OCI-M2 (cell line): ENCODE measurements at regions not wholly inside any gene's neighbourhood (a gene's known extent, or its start where the extent isn't known, plus 50 kb on each side); places are given as distances from the start of the nearest gene placed in this dataset.
"Not testable (repeated sequence)": the region's sequence is repeated elsewhere in the genome, so short reads cannot be mapped to it uniquely, and the experiment has no call there.

ENCODE experiments used
- DNase-seq: peaks from one replicate; lab custom pipeline; 2025; ENCODE audit not compliant: unreplicated experiment; lab: John Stamatoyannopoulos, UW

DNA sequence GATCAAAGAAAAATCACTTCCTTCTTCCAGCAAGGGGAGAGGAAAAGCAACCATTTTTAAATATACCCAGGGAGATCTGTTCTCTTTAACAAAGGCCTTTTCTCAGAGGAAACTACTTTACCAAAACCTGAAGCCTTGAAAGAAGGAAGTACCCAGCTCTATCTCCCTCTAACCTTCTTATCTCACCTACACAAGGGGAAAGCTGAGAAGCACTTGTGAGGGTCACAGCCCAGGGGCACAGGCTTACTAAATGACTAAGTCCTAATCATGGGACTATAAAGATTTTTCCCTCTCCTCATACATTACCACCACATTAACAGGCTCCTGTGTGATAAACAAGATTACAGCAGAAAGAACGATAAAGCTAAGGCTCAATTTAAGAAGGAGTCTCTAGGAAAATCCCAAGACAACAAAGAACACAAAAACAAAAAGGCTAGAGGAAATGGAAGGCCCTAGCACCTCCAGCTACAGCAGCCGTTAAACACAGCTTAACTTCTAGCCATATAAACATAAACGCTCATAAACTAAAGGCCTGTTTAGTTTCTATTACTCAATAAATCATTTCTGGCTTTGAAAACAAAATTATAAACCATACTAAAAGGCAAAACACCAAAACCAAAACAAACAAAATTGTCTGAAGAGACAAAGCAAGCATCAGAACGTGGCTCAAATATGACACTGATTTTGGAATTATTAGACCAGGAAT, 284.9 kb upstream of the ECI2 start:
- no peak for DNase-seq

DNA sequence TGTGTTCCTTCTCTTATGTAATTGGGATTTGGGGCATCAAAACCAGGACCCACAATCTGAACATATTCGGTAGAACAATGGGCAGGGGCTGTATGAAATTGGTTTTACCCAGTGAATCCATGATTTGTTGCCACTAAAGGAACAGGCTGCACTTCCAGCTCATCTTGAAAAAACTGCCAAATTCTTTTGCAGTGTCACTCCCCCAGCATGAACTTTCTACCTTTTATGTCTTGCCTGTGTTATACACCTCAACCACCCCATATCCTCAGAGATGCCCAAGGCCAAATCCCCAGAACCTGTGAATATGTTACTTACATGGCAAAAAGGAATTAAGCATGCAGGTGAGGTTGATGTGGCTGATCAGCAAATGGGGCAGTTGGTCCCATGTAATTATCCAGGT, 280.2 kb upstream of the ECI2 start:
- no peak for DNase-seq

DNA sequence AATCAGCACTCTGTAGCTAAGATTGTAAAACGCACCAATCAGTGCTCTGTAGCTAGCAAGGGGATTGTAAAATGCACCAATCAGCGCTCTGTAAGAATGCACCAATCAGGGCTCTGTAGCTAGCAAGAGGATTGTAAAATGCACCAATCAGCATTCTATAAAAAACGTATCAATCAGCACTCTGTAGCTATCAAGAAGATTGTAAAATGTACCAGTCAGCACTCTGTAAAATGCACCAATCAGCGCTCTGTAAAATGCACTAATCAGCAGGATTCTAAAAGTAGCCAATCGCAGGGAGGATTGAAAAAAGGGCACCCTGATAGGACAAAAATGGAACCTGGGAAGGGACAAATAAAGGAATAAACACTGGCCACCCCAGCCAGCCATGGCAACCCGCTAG, 278.7 kb upstream of the ECI2 start:
- DNase-seq: not testable (repeated sequence)

DNA sequence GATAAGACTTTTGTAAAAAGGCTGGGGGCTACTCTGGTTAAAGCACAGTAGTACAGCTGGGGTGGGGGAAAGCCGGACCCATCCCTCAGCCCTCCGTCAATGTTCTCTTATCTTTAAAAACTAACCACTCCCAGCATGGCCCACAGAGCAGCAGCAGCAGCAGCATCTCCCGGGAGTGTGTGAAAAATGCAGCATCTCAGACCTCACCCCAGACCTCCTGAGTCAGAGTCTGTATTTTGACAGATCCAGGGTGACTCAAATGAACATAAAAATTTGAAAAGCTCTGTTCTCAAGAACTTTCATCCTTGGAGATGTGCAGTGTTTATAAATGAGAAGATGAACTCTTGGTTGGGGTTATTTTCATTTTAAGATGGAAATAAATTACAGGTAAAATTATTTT, 277.7 kb upstream of the ECI2 start:
- no peak for DNase-seq

DNA sequence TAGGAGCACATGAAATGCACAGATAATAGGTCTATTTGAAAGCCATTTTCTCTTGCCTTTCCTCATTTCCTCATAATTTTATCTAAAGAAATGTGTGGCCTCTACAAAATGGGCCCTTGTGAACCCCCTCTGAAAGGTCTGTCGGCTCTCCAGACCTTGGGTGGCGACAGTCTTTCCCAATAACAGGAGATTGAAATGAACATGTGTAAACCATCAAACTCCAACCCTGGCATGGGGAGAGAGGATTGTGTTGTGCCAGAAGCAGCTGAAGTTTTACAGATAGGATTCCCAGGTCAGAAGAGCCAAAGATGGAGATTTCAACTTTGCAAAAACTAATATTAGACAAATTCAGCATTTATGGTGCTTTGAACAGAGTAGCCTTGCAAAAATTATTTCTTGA, 277.1 kb upstream of the ECI2 start:
- no peak for DNase-seq

DNA sequence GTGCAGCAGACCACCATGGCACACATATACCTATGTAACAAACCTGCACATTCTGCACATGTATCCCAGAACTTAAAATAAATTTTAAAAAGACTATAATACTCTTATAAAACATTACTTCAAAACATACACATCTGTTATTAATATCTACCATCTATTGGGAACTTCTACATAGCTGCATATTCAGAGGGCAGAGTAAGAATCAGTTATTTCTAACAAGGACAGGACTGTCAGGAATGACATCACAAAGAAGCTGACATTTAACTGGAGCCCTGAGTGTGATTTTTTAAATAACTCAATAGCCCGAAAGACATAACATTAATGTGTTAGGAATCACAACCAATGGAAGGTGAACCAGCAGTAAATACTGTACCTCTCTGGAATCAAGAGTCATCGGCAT, 276.7 kb upstream of the ECI2 start:
- DNase-seq: no peak

DNA sequence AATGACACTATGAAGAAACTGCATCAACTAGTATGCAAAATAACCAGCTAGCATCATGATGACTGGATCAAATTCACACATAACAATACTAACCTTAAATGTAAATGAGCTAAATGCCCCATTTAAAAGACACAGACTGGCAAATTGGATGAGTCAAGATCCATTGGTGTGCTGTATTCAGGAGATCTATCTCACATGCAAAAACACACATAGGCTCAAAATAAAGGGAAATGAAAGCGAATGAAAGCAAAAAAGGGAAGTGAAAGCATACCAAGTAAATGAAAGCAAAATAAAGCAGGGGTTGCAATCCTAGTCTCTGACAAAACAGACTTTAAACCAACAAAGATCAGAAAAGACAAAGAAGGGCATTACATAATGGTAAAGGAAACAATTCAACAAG, 272.3 kb upstream of the ECI2 start:
- DNase-seq: not testable (repeated sequence)

DNA sequence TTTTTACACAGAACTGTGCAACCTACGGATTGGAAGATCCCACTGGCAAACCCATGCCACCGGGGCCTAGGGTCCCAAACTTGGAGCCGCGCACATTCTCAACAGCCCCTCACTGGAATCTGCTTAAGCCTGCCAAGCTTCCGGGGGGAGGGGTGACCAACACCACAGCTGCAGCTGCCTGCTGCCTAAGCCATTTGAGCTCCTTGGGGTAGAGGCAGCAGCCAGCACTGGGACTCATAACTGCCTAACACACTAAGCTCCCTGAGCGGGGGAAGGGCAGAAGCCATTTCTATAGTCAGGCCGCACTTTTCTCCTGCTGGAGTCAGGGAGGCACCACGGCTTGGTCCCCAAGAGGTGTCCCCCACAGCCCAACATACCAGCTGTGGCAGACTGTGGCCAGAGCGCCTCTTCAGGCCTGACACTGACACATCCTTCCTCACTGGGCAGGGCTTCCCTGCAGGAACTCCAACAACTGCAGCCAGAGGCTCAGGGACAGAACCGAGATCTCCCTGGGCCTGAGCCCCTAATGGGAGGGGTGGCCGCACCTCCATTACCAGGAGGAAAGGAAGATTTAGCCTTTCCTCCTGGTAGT, 270.3 kb upstream of the ECI2 start:
- DNase-seq: no peak

DNA sequence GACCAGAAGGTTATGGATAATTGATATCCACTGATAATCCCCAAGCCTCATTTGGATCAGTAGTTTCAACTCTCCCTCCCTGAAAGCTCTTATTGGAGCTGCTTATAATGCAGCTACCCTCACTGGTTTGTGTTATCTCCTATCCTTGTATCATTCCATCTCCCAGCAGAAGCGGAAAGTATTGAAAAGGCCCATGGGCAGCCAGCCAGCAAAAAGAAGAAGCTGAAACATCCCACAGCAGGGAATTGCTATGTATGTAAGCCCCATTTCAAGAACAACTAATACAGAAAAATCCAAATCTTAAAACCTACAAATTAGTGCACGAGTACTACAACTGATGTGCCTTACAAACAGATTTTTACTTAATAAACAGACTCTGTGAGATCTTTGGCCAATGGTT, 269.0 kb upstream of the ECI2 start:
- no peak for DNase-seq

DNA sequence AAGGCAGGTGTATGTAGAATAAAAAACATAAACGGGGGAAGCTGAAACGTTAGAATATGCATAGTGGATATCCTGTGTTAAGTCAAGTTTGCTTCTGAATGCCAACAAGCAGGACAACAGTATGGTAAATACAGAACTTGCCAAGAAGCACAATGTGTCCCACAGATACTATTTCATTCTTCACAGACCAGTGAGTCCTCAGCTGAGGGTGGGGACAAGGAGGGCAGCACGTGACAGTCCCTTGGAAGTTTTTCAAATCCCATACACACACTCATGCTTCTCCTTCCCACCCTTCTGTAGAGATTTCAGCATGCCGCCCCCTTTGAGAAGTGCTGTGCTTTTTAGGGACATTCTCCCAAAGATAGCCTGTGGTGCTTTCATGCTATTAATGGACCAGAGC, 268.5 kb upstream of the ECI2 start:
- no peak for DNase-seq

DNA sequence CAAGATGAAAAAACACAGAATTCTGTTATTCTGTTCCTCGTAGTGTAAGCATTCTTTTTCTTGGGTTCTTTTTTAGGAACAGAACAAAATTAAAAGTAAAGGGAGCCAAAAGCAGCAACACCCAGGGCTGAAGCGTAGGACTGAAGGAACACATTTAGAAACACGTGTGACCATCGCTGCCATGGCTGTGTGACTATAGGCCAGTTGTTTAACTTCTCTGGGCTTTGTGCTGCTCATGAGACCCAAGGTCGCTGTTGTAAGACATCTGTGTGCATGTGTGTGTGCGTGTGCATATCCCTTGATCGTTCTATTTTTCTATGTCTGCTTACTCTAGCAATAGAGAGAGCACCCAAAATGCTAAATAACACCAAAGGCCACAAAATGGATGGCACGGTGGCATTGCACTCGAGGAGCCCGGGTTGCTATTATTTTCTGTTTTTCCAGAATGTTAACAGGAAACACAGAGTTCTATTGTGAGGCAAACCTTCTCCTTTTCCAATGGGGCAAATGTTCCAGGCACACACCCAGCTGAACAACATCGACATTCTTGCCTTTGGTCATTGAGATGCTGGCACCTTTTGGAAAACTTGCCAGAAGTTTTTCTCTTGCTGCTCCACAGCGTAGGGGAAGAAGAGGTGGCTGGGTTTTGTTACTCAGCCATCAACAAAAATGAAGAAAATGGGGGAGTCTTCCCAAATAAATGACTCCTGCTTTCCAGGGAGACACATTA, 267.8 kb upstream of the ECI2 start:
- no peak for DNase-seq

DNA sequence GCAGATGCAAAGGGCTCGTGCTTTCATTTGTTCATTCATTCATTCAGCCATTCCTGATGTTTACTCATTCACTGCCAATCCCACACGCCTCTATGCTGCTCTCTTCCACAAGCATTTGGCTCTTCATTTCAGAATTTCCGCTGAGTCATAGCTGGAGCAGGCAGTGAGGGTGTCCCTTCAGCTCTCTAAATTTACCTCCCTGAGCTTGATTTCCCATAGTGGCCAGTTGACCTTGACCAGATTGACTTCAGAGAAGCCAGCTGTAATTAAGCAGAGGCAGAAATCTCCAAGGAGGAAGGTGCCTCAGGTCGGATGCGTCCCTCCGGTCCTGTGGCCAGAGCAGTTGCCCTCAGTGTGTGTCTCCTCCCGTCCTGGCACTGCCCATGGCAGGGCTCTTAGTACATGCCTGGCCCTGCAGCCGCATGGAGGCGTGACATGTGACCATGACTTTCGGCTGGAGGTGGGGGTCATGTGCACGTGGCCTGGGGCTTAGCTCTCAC, 267.2 kb upstream of the ECI2 start:
- DNase-seq: no peak

DNA sequence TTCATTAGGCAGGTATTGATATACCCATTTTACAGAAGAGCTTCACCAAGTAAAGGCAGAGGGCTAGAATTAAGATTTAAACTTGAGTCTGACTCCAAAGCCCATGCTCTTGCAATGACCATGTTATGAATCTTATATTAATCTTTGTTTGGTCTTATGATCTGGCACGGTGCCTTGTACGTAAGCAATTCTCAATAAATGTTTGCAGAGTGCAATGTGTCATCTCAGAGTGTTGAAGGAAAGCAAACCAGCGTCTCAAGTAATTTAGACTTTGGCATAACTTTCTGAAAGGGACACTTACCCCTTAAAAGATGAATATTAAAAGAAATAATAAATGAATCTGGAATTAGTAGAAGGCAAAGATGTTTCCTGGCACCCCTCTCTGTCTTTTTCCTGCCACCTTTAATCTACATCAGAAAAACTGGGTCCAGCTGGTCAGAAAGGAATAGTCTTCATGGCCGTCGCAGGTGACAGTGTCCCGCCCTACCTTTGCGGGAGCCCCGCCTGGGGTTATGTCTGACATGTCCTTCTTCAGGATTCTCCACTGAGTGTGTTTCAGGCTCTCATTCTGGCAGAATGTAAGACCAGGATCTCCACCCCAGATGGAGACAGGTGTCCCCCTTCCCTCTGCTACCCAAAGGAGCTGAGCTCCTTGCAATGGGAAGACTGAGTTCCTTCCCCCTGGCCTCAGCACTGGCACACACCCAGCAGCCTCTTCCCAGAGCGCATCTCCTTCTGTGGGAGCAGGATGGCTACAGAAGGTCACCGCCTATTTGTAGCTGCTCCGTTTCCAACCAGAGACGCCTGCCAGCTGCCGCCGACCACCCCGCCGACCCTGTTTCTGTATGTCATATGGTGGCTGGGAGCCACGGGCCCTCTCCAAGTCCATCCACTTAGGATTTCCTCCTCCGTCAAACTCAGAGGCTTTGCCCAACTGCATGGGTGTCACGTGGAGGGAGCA, 266.3 kb upstream of the ECI2 start:
- no peak for DNase-seq

DNA sequence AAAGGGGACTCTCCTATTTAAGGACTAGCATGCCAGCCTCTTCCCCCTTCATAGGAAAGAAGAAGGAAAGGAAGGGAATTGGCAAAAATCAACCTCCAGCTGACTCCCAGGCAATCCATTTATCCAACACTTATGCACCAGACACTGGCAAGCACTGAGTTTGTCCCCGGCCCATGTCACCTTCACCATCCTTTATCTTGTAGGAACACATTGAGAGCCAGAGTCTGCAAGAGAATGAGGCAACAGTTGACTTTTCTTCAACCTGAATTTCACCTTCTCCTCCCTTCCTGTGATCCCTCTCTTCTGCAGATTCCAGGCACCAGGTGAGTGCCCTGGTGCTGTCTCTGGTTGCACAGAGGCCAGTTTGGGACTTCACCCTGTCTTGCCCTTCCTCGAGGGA, 264.3 kb upstream of the ECI2 start:
- DNase-seq: no peak

DNA sequence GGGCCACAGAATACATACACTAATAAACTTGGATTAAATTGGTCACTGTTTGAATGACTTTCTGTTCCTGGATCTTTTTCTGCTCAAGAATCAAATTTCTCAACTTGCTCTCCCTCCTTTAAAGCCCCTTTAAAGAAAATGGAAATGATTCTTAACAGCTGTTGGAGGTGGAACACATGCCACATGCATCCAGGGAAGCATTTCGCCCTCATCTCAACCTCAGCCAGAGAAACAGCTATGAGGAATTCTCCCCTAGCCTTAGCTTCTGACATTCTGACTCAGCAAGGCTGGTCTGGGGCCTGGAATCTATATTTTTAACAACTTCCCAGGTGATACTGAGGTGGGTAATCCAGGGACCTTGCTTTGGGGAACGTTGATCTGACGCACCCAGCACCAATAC, 263.4 kb upstream of the ECI2 start:
- no peak for DNase-seq

DNA sequence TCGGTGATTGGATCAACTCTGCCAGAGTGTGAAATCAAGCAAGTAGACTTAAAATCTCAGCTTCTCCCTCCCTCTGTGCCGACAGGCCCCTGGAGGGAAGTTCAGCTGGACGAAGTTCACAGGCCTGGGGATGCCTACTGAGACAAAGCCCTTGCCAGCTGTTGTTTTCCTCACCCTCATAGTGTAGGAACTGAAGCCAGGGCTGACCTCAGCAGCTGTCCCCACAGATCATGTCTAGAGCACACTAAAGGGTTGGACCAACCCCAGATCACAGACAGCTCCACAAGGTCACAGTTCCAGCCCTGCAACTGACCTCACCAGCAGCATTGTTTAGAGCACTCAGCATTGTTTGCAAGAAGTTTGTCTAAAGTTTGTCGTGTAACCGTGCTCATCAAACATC, 261.9 kb upstream of the ECI2 start:
- DNase-seq: no peak

DNA sequence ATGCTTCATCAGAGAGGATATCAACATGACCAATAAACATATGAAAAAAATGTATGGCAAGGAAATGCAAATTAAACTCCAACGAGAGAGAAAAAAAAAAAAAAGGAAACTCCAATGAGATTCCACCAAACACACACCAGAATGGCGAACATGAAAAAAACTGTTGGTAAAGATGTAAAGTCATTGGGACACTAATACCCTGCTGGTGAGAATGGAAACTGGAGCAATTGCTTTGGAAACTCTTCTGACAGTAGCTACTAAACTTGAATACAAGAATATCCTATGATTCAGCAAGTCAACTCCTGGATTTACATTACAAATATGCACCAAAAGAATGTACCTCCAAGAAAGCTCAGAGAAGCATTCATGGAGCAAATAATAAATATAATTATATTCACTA, 260.7 kb upstream of the ECI2 start:
- DNase-seq: no peak

DNA sequence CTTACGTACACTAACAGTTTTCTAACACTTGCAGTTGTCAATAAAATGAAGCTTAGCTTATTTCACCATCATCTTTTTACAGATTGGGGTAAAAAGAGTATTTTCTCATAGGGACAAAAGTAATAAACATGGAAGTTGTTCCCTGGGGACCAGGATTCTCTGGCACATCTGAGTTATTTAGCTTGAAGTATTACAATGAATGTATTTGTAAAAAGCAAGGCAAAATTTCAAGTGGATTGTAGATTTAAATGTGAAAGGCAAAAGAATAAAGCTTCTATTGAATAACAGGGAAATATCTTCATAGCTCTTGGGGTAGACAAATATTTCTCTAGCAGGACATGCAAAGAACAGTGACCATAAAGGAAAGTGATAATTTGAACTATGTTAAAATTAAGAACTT, 260.0 kb upstream of the ECI2 start:
- DNase-seq: no peak

DNA sequence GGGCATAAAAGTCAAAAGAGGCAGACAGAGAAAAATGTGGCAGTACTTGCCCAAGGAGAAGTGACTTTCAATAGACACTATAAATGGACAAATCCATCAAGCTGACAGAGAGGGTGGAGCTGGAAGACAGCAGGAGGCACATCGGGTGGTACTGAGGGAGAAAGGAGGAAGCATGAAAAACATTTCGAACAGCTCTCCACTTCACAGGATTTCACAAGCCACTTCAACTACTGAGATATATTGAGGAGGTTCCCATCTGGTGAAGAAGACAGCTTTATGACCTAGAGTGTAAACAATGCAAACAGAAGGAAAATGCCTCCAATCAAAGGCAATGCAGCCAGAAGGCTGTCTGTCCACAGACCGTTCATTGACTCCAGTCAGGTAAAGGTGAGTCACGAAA, 259.4 kb upstream of the ECI2 start:
- DNase-seq: no peak

DNA sequence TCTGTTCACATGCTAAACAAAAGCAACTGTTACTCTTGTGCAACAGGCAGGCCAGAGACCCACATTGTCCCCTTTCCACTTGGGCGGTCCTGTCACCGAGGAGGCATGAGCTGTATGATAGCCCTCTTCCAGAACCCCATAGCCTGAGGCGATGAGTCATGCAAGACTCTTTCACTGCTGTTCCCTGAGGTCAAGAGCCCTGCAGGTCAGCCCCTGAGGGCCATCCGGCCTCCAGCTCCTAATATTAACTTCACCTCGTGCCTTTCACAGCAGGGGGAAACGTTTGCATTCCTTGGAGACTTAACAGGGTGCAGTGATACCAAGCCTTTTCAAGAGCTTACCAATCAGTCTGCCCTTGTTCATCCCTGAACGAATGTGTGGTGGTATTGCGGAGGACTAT, 253.3 kb upstream of the ECI2 start:
- no peak for DNase-seq

DNA sequence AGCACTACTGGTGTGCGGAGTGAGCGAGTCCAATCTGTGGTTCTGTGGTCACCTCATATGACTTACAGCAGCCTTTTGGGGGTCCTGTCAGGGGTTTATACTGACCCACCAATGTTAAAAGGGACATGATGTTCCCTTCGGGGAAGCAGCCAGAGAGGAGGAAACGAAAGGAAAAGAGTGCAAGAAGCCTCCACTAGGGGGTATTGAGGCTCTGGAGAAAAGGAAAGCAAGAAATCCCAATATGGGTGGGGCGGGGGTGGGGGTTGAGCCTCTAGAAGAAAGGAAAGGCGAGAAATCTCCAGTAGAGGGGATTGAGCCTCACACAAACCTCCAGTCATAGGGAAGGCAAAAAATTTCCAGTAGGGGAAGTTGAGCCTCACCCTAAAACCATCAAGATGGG, 249.3 kb upstream of the ECI2 start:
- DNase-seq: no peak
